Fibroblast of villous mesenchyme (primary cell): ENCODE measurements at regions not wholly inside any gene's neighbourhood (a gene's known extent, or its start where the extent isn't known, plus 50 kb on each side); places are given as distances from the start of the nearest gene placed in this dataset.

ENCODE experiments used
- DNase-seq: peaks from one replicate; pipeline ENCODE4 v3.0.0-alpha.2; 2010; ENCODE audit warnings: low read depth
- H3K4me3 ChIP-seq: 2 replicates; pipeline ENCODE4 v1.5.1; 2011; ENCODE audit warnings: low read depth, mild to moderate bottlenecking, low read length
- CTCF ChIP-seq: IDR thresholded peaks from 2 replicates; pipeline ENCODE4 v1.5.1; 2012; ENCODE audit warnings: low read depth, mild to moderate bottlenecking, low read length; ENCODE audit not compliant: insufficient read depth

DNA sequence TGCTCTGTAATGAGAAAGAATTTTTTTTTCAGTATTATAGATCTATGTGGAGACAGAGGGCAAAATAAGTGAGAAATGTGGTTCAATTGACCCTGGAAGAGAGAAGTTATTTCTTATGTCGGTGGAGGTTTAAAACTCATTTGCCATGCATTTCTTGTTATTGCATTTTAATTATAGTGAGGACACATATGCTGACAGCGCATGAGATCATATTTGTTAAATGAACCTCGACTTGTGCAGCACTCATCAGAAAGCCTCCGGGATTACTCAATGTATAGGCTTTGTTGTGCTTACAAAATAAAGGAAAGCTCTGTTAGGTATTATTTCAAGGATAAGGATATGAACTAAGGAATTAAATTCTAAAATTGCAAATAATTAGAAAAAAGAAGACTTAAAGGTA is 915.1 kb upstream of the MAP3K7 start:
- TF ChIP-seq CTCF: no peak
- H3K4me3 ChIP-seq: no peak overlapping the region

DNA sequence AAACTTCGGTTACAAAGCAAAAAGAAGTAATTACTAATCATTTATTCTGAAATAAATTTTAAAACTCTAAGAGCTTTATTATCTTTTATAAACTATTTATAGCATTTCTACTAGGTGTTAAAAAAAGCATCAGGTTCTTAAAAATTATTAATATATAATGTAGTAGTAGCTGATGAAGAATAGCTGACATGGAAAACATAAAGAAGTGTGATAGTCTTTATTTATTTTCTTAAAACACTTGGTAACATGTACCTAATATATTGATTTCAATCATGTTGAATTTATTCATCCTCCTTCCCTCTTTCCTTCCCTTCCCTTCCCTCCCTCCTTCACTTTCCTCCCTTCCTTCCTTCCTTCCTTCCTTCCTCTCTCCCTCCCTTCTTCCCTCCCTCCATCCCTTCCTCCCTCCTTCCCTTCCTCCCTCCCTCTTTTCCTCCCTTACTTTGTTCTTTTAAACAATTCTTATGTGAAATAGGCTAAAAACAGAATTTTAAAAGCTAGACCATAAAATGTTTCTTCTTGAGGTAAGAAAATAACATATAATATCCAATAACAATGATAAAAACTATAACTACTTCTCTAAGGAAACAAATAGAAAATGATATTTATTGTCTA is 913.9 kb upstream of the MAP3K7 start:
- no peak overlapping the region for H3K4me3 ChIP-seq
- no peak for TF ChIP-seq CTCF
- no peak for DNase-seq

More for the DNA sequence above, 915.1 kb upstream of the MAP3K7 start:
- DNase-seq: no peak

GRCh38 chr6:91498576-91498975 is 911.7 kb upstream of the MAP3K7 start:
- no peak for DNase-seq
- no peak overlapping the region for H3K4me3 ChIP-seq
- no peak for TF ChIP-seq CTCF

DNA sequence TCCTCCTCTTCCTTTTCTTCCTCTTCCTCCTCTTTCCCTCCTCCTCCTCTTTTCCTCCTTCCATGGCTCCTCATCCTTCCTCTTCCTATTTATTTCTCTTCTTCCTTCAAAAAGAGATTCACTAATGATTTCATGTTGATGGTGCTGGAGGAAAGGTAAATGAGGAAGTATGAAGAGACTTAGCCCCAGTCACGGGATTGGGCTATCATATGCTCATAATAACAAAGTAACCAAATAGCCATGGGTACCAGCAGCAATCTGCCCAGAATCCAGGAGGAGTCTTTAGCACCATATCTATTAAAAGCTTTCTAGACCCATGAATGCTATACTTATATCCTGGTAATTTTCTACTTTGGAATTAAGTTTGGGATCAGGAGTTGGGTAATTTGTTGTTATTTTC is 910.9 kb upstream of the MAP3K7 start:
- TF ChIP-seq CTCF: no peak
- no peak overlapping the region for H3K4me3 ChIP-seq
- DNase-seq: no peak

- TF ChIP-seq CTCF: no peak
- H3K4me3 ChIP-seq: no peak overlapping the region
- DNase-seq: no peak
Measured at GRCh38 chr6:91490671-91491301, 903.9 kb upstream of the MAP3K7 start.

- DNase-seq: no peak
- no peak for TF ChIP-seq CTCF
Measured at GRCh38 chr6:91487696-91488392, 901.0 kb upstream of the MAP3K7 start.

More at GRCh38 chr6:91487696-91488392, 901.0 kb upstream of the MAP3K7 start:
- H3K4me3 ChIP-seq: no peak overlapping the region
